Bronchial epithelial cell (primary cell): ENCODE measurements at regions not wholly inside any gene's neighbourhood (a gene's known extent, or its start where the extent isn't known, plus 50 kb on each side); places are given as distances from the start of the nearest gene placed in this dataset.

Experiments
- DNase-seq: peaks from one replicate; pipeline ENCODE4 v3.0.0-alpha.2; 2010; ENCODE audit warnings: low read depth
- FAIRE-seq: peaks from 2 replicates; lab custom pipeline; 2011; peaks lifted over from hg19 to GRCh38; lab: Jason Lieb, UNC
- H3K27me3 ChIP-seq: 2 replicates; pipeline ENCODE4 v1.5.1; 2011; ENCODE audit warnings: low read length; ENCODE audit not compliant: control insufficient read depth, insufficient read depth
- H3K36me3 ChIP-seq: 2 replicates; pipeline ENCODE4 v1.5.1; 2011; ENCODE audit warnings: low read length; ENCODE audit not compliant: control insufficient read depth, insufficient read depth
- H3K4me3 ChIP-seq: 2 replicates; pipeline ENCODE4 v1.5.1; 2011; ENCODE audit warnings: mild to moderate bottlenecking, low read depth, low read length, control low read depth
- CTCF ChIP-seq: IDR thresholded peaks from 2 replicates; pipeline ENCODE4 v1.5.1; 2011; ENCODE audit warnings: mild to moderate bottlenecking, moderate library complexity, low read length, control low read depth, inconsistent platforms; ENCODE audit not compliant: insufficient read depth, severe bottlenecking

- DNase-seq (no peak), FAIRE-seq (no peak)
- no peak for TF ChIP-seq CTCF
- no peaks in the 10 kb centered on the region for H3K27me3 ChIP-seq
- no peaks in the 10 kb centered on the region for H3K36me3 ChIP-seq
- no peak overlapping the region for H3K4me3 ChIP-seq
These were observed 260.2 kb upstream of the N4BP1 start for GRCh38 chr16:48870141-48870540.

DNA sequence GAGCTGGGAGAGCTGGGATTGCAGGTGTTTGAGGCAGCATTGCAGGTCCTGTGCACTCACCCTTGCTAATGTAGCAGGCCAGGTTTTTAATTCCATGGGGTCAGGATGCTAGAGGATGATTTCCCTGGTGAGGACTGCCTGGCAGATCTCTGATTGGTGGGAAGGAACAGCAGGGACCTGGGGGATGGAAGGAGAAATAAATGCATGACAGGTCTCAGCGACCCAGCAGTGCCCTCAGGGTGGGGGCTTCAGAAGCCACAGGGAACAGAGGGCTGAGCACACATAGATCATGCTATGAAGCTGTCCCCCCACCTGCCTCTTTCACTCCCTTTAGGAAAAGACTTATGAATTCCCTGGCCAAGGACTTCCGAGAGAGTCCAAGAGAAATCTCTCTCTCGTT, 255.5 kb upstream of the N4BP1 start:
- DNase-seq (no peak), FAIRE-seq (no peak)
- TF ChIP-seq CTCF = no peak
- H3K4me3 ChIP-seq = no peak overlapping the region
- no peaks in the 10 kb centered on the region for H3K27me3 ChIP-seq
- no peaks in the 10 kb centered on the region for H3K36me3 ChIP-seq

DNA sequence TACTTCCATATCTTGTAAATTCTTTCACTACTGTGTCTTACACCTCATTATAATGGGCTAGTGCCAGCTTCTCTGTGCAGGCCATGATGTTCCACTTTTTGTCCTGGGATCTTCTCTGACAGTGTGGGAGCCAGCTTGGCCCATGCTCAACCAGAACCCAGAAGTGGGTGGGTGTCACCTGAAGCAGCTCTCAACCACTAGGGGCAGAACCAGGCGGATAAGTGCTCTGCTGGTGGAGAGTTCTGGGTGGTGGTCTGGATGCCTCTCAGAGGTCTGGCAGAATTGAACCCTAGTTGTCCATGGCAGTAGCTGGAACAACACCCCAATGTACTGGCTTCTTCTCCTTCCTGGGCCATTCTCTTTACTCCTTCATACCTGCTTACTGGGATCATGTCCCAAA, 254.1 kb upstream of the N4BP1 start:
- H3K36me3 ChIP-seq = no peaks in the 10 kb centered on the region
- no peaks in the 10 kb centered on the region for H3K27me3 ChIP-seq
- FAIRE-seq (no peak), DNase-seq (no peak)
- no peak for TF ChIP-seq CTCF
- H3K4me3 ChIP-seq = no peak overlapping the region

DNA sequence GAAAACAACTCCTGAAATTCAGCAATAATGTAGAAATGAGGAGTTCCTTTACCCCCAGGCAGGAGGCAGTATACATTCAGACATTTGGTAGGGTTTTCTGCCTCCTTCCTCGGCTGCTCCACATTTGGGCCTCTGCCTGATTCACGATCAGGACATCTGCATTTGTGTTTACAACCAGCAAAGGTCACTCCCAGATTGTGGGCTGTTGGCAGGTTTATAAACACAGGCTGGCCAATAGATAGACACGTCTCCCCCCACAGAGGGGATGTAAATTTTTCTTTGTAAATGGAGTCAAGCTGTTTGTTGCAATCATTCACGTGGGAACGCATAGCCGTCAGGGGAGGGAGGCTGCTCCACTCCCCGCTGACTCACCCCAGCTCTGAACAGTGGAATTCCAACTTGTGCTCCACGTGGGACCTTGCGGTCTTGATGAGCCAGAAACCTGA, 252.1 kb upstream of the N4BP1 start:
- no peaks in the 10 kb centered on the region for H3K36me3 ChIP-seq
- TF ChIP-seq CTCF = no peak
- FAIRE-seq (no peak), DNase-seq (peak; percentile 22)
- H3K4me3 ChIP-seq = no peak overlapping the region
- no peaks in the 10 kb centered on the region for H3K27me3 ChIP-seq

DNA sequence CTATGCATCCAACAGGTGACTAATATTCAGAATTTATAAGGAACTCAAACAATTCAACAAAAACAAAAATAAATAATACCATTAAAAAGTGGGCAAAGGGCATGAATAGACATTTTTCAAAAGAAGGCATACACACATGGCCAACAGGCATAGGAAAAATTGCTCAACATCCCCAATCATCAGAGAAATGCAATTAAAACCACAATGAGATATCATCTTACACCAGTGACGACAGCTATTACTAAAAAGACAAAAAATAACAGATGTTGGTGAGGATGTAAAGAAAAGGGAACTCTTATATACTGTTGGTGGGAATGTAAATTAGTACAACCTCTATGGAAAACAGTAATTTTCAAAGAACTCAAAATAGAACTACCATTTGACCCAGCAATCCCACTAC, 250.4 kb upstream of the N4BP1 start:
- FAIRE-seq (no peak), DNase-seq (no peak)

More for the DNA sequence above, 250.4 kb upstream of the N4BP1 start:
- no peak for TF ChIP-seq CTCF
- Histone ChIP-seq H3K4me3 (no peak overlapping the region), H3K27me3 (no peaks in the 10 kb centered on the region), H3K36me3 (no peaks in the 10 kb centered on the region)
